Retinal pigment epithelial cell (primary cell): ENCODE measurements at regions not wholly inside any gene's neighbourhood (a gene's known extent, or its start where the extent isn't known, plus 50 kb on each side); places are given as distances from the start of the nearest gene placed in this dataset.

Experiments used
- DNase-seq: peaks from one replicate; pipeline ENCODE4 v3.0.0-alpha.2; 2010; ENCODE audit warnings: low read depth
- H3K4me3 ChIP-seq: 2 replicates; pipeline ENCODE4 v1.5.1; 2011; ENCODE audit warnings: mild to moderate bottlenecking, low read length, control low read depth, moderate library complexity
- CTCF ChIP-seq: conservative IDR thresholded peaks from 2 replicates; pipeline ENCODE4 v1.5.1; 2011; ENCODE audit warnings: low read depth, low read length, control low read depth, inconsistent platforms

- TF ChIP-seq CTCF: no peak
- H3K4me3 ChIP-seq: no peak overlapping the region
- no peak for DNase-seq
Observed at GRCh38 chr4:77496457-77496856, 109.2 kb upstream of the CXCL13 start.

GRCh38 chr4:77500801-77501200 lies 104.8 kb upstream of the CXCL13 start:
- DNase-seq: no peak
- H3K4me3 ChIP-seq: no peak overlapping the region
- TF ChIP-seq CTCF: no peak

GRCh38 chr4:77501240-77501639 lies 104.4 kb upstream of the CXCL13 start:
- DNase-seq: no peak
- H3K4me3 ChIP-seq: no peak overlapping the region
- TF ChIP-seq CTCF: no peak

- TF ChIP-seq CTCF: no peak
- no peak for DNase-seq
Observed at GRCh38 chr4:77501851-77502250, 103.8 kb upstream of the CXCL13 start.

GRCh38 chr4:77504407-77504806 lies 101.2 kb upstream of the CXCL13 start:
- no peak for DNase-seq
- TF ChIP-seq CTCF: no peak
- no peak overlapping the region for H3K4me3 ChIP-seq

More at GRCh38 chr4:77501851-77502250, 103.8 kb upstream of the CXCL13 start:
- no peak overlapping the region for H3K4me3 ChIP-seq

GRCh38 chr4:77505275-77505957 lies 100.2 kb upstream of the CXCL13 start:
- no peak for TF ChIP-seq CTCF
- H3K4me3 ChIP-seq: no peak overlapping the region
- DNase-seq: no peak

GRCh38 chr4:77505958-77506319 lies 99.7 kb upstream of the CXCL13 start:
- TF ChIP-seq CTCF: no peak
- no peak for DNase-seq
- no peak overlapping the region for H3K4me3 ChIP-seq
